CD14-positive monocyte (primary cell): ENCODE measurements at regions not wholly inside any gene's neighbourhood (a gene's known extent, or its start where the extent isn't known, plus 50 kb on each side); places are given as distances from the start of the nearest gene placed in this dataset.
A peak's percentile ranks its signal among the peaks of the same experiment; 100 is the strongest.

ENCODE experiments used
- DNase-seq, 3 donors: peaks; one replicate each; pipeline ENCODE4 v3.0.0-alpha.2; 2011 to 2022
- H2AFZ ChIP-seq: 2 replicates; pipeline ENCODE4 v1.6.0; 2012; ENCODE audit warnings: mild to moderate bottlenecking, low read depth, low read length, inconsistent platforms; ENCODE audit not compliant: insufficient read depth, poor library complexity, severe bottlenecking
- H3K27ac ChIP-seq, 2 donors: 1 replicate in 1 of 2; 2 replicates in 1 of 2; pipeline ENCODE4 v1.5.1; 2012 to 2013; ENCODE audit warnings: low read length in 2 of 2, control low read depth in 1 of 2, inconsistent platforms in 1 of 2, low read depth in 1 of 2, mild to moderate bottlenecking in 1 of 2
- H3K27me3 ChIP-seq, 2 donors: one replicate each; pipeline versions ENCODE4 v1.6.0 to v1.6.1; 2011 to 2013; ENCODE audit warnings: low read length in 2 of 2; ENCODE audit not compliant: control insufficient read depth in 2 of 2, insufficient read depth in 2 of 2
- H3K36me3 ChIP-seq, 2 donors: replicated peaks in 1 of 2; 1 replicate in 1 of 2; 2 replicates in 1 of 2; pipeline versions ENCODE4 v1.5.1 to v1.6.1; 2012 to 2013; ENCODE audit warnings: low read length in 2 of 2, control low read depth in 1 of 2, inconsistent platforms in 1 of 2, mild to moderate bottlenecking in 1 of 2; ENCODE audit not compliant: insufficient read depth in 2 of 2, control insufficient read depth in 1 of 2
- H3K4me1 ChIP-seq, 2 donors: 1 replicate in 1 of 2; 2 replicates in 1 of 2; pipeline versions ENCODE4 v1.5.1 to v1.6.1; 2012 to 2013; ENCODE audit warnings: low read length in 2 of 2, control low read depth in 1 of 2, inconsistent platforms in 1 of 2, mild to moderate bottlenecking in 1 of 2, moderate library complexity in 1 of 2; ENCODE audit not compliant: insufficient read depth in 2 of 2, control insufficient read depth in 1 of 2
- H3K4me2 ChIP-seq: replicated peaks from 2 replicates; pipeline ENCODE3; 2012; ENCODE audit warnings: low read length, moderate library complexity, mild to moderate bottlenecking; ENCODE audit not compliant: poor library complexity, severe bottlenecking; ENCODE audit errors: extremely low read depth
- H3K4me3 ChIP-seq, 3 experiments: fragments of 200-600 bp in 1 of 3; sonication (generic) in 1 of 3; replicated peaks in 1 of 3; 1 replicate in 2 of 3; 2 replicates in 1 of 3; pipeline ENCODE4 v1.5.1; 2011 to 2013; ENCODE audit warnings: low read length in 3 of 3, mild to moderate bottlenecking in 3 of 3, control low read depth in 2 of 3, low read depth in 2 of 3, inconsistent platforms in 1 of 3, moderate library complexity in 1 of 3
- H3K79me2 ChIP-seq: 2 replicates; pipeline ENCODE4 v1.6.0; 2012; ENCODE audit warnings: mild to moderate bottlenecking, control low read depth, inconsistent platforms, low read length, moderate library complexity; ENCODE audit not compliant: insufficient read depth
- H3K9ac ChIP-seq: 2 replicates; pipeline ENCODE4 v1.6.0; 2017; ENCODE audit warnings: low read length, mild to moderate bottlenecking; ENCODE audit not compliant: insufficient read depth, poor library complexity, severe bottlenecking
- H3K9me3 ChIP-seq, 2 donors: replicated peaks in 1 of 2; 1 replicate in 1 of 2; 2 replicates in 1 of 2; pipeline versions ENCODE4 v1.5.1 to v1.6.1; 2012 to 2013; ENCODE audit warnings: low read length in 2 of 2, control low read depth in 1 of 2; ENCODE audit not compliant: control insufficient read depth in 1 of 2, insufficient read depth in 1 of 2
- H4K20me1 ChIP-seq: 2 replicates; pipeline ENCODE4 v1.6.0; 2012; ENCODE audit warnings: mild to moderate bottlenecking, low read length, control low read depth, moderate library complexity; ENCODE audit not compliant: insufficient read depth
- H3K27ac Mint-ChIP-seq, 7 donors: one replicate each; pipeline ENCODE4 v1.8.0; 2020; ENCODE audit warnings: mild to moderate bottlenecking in 7 of 7, mixed read lengths in 7 of 7, moderate library complexity in 6 of 7, inconsistent platforms in 2 of 7
- H3K27me3 Mint-ChIP-seq, 3 donors: one replicate each; pipeline ENCODE4 v1.8.0; 2021 to 2022; ENCODE audit warnings: low read depth in 3 of 3, mild to moderate bottlenecking in 3 of 3, mixed read lengths in 3 of 3, moderate library complexity in 3 of 3, inconsistent platforms in 1 of 3
- H3K36me3 Mint-ChIP-seq, 2 donors: one replicate each; pipeline ENCODE4 v1.8.0; 2020; ENCODE audit warnings: mixed read lengths in 2 of 2, inconsistent platforms in 1 of 2, mild to moderate bottlenecking in 1 of 2
- H3K4me1 Mint-ChIP-seq: one replicate; pipeline ENCODE4 v1.8.0; 2020; ENCODE audit warnings: mild to moderate bottlenecking, mixed read lengths
- H3K4me3 Mint-ChIP-seq, 2 donors: one replicate each; pipeline ENCODE4 v1.8.0; 2020; ENCODE audit warnings: mild to moderate bottlenecking in 2 of 2, mixed read lengths in 2 of 2, moderate library complexity in 1 of 2
- H3K9me3 Mint-ChIP-seq, 7 donors: one replicate each; pipeline ENCODE4 v1.8.0; 2020 to 2022; ENCODE audit warnings: mixed read lengths in 7 of 7, mild to moderate bottlenecking in 6 of 7, moderate library complexity in 6 of 7, inconsistent platforms in 2 of 7
- CTCF ChIP-seq: fragments of 200-600 bp; IDR thresholded peaks from one replicate; pipeline ENCODE4 v1.8.0; 2022; ENCODE audit warnings: antibody characterized with exemption, mild to moderate bottlenecking
- WGBS: methylation state at CpG from one replicate; pipeline ENCODE4 v1.1.5; 2013; ENCODE audit warnings: missing lambda C conversion rate; ENCODE audit not compliant: insufficient coverage; 5-methylcytosine and 5-hydroxymethylcytosine counted together
- intact Hi-C, 2 donors: fragments of 100-400 bp; cut with micrococcal nuclease; formaldehyde crosslinking; loops; one replicate each; pipeline versions ENCODE4 v1.15.0 to v1.15.1; 2023

GRCh38 chr11:80911666-80912065 is 1470.8 kb upstream of the TENM4 start:
- no peaks in the 10 kb centered on the region for H3K27me3 ChIP-seq
- H3K9ac ChIP-seq, result no peak overlapping the region
- DNase-seq, result no peak
- no peak overlapping the region for H2AFZ ChIP-seq
- intact Hi-C loops, result no loop called here
- H3K4me2 ChIP-seq, result no peak overlapping the region
- no peaks in the 10 kb centered on the region for H4K20me1 ChIP-seq
- Mint-ChIP-seq H3K9me3 (peaks cover 0 to 4% (median 2%) of the 10 kb centered on the region in 7 donors), H3K36me3 (no peaks in the 10 kb centered on the region), H3K27ac (no peak overlapping the region), H3K4me3 (no peak overlapping the region), H3K4me1 (no peaks in the 10 kb centered on the region), H3K27me3 (no peaks in the 10 kb centered on the region)
- no CpG with 5 or more reads among the region's 1 CpG for WGBS
- H3K4me1 ChIP-seq, result no peaks in the 10 kb centered on the region
- no peaks in the 10 kb centered on the region for H3K36me3 ChIP-seq
- H3K4me3 ChIP-seq, result no peak overlapping the region
- no peaks in the 10 kb centered on the region for H3K79me2 ChIP-seq
- no peak for TF ChIP-seq CTCF
- no peak overlapping the region for H3K27ac ChIP-seq
- no peaks in the 10 kb centered on the region for H3K9me3 ChIP-seq

- H3K27ac Mint-ChIP-seq, result peak overlapping the region in 1 of 7 donors; percentile 31
- WGBS, result 58% methylated on average over 2 of the region's 2 CpGs
- intact Hi-C loops, result no loop called here
- H3K9me3 Mint-ChIP-seq, result peaks cover 0 to 16% (median 8%) of the 10 kb centered on the region in 7 donors
- H3K36me3 Mint-ChIP-seq, result no peaks in the 10 kb centered on the region
- Histone ChIP-seq H3K27ac (no peak overlapping the region), H3K4me3 (no peak overlapping the region), H3K79me2 (no peaks in the 10 kb centered on the region), H3K4me2 (no peak overlapping the region), H3K36me3 (no peaks in the 10 kb centered on the region), H2AFZ (no peak overlapping the region), H3K27me3 (no peaks in the 10 kb centered on the region), H3K9ac (no peak overlapping the region), H4K20me1 (no peaks in the 10 kb centered on the region), H3K4me1 (peaks cover 0 to 3% of the 10 kb centered on the region in 2 donors), H3K9me3 (peaks cover 0 to 4% of the 10 kb centered on the region in 2 donors)
- peaks cover 0 to 2% (median 2%) of the 10 kb centered on the region in 3 donors for H3K27me3 Mint-ChIP-seq
- H3K4me3 Mint-ChIP-seq, result peak overlapping the region in 1 of 2 donors; percentile 5
- DNase-seq, result no peak
- TF ChIP-seq CTCF, result no peak
- H3K4me1 Mint-ChIP-seq, result peaks cover 17% of the 10 kb centered on the region
Observed at GRCh38 chr11:80900265-80900664, 1459.4 kb upstream of the TENM4 start.
